SK-N-SH treated with all-trans-retinoic acid at 6 μM for 48 hours (cell line): ENCODE measurements at regions not wholly inside any gene's neighbourhood (a gene's known extent, or its start where the extent isn't known, plus 50 kb on each side); places are given as distances from the start of the nearest gene placed in this dataset.

ENCODE experiments used
- ATAC-seq: fragments of 200-7000 bp; cut with Tn5 transposase; 3 replicates; pipeline ENCODE4 v1.9.1; 2020; ENCODE audit warnings: mild to moderate bottlenecking, moderate library complexity
- ARNTL ChIP-seq: fragments of 450-650 bp; formaldehyde crosslinking; IDR thresholded peaks from 2 replicates; pipeline ENCODE4 v1.5.0; 2020; ENCODE audit warnings: low read depth, mild to moderate bottlenecking, moderate library complexity, borderline replicate concordance
- BACH2 ChIP-seq: fragments of 250-450 bp; sonication (Bioruptor Pico); IDR thresholded peaks from 2 replicates; pipeline ENCODE4 v1.9.0; 2021; ENCODE audit warnings: mild to moderate bottlenecking, borderline replicate concordance
- CSDC2 ChIP-seq: fragments of 250-450 bp; sonication (Bioruptor Pico); IDR thresholded peaks from 2 replicates; pipeline ENCODE4 v1.5.0; 2020; ENCODE audit warnings: mild to moderate bottlenecking, moderate library complexity
- ESRRG ChIP-seq: fragments of 250-450 bp; sonication (Bioruptor Pico); IDR thresholded peaks from 2 replicates; pipeline ENCODE4 v1.6.1; 2021; ENCODE audit warnings: mild to moderate bottlenecking
- GLIS3 ChIP-seq: fragments of 250-450 bp; sonication (Bioruptor Pico); IDR thresholded peaks from 2 replicates; pipeline ENCODE4 v1.5.0; 2020; ENCODE audit warnings: mild to moderate bottlenecking, moderate library complexity
- ISL1 ChIP-seq: fragments of 250-450 bp; sonication (Bioruptor Pico); IDR thresholded peaks from 2 replicates; pipeline ENCODE4 v2.1.2; 2022; ENCODE audit warnings: mild to moderate bottlenecking, moderate library complexity
- OSR1 ChIP-seq: fragments of 250-450 bp; sonication (Bioruptor Pico); IDR thresholded peaks from 2 replicates; pipeline ENCODE4 v1.8.0; 2022; ENCODE audit warnings: moderate library complexity, mild to moderate bottlenecking, inconsistent platforms
- PPARA ChIP-seq: fragments of 250-450 bp; sonication (Bioruptor Pico); IDR thresholded peaks from 2 replicates; pipeline ENCODE4 v1.5.0; 2020; ENCODE audit warnings: mild to moderate bottlenecking, borderline replicate concordance
- RARB ChIP-seq: fragments of 250-450 bp; sonication (Bioruptor Pico); IDR thresholded peaks from 2 replicates; pipeline ENCODE4 v1.8.0; 2021; ENCODE audit warnings: mild to moderate bottlenecking, moderate library complexity
- SNAI2 ChIP-seq: fragments of 250-450 bp; sonication (Bioruptor Pico); IDR thresholded peaks from 2 replicates; pipeline ENCODE4 v1.5.0; 2020; ENCODE audit warnings: mild to moderate bottlenecking, moderate library complexity
- TCF4 ChIP-seq: fragments of 250-450 bp; sonication (Bioruptor Pico); IDR thresholded peaks from 2 replicates; pipeline ENCODE4 v1.8.0; 2021; ENCODE audit warnings: mild to moderate bottlenecking, moderate library complexity, borderline replicate concordance
- ZC3H10 ChIP-seq: fragments of 250-450 bp; sonication (Bioruptor Pico); IDR thresholded peaks from 2 replicates; pipeline ENCODE4 v1.5.1; 2021; ENCODE audit warnings: mild to moderate bottlenecking, moderate library complexity
- ZFP3 ChIP-seq: fragments of 250-450 bp; sonication (Bioruptor Pico); IDR thresholded peaks from 2 replicates; pipeline ENCODE4 v1.5.0; 2020; ENCODE audit warnings: mild to moderate bottlenecking, moderate library complexity
- ZFP30 ChIP-seq: fragments of 450-650 bp; formaldehyde crosslinking; IDR thresholded peaks from 2 replicates; pipeline ENCODE4 v1.5.0; 2022; ENCODE audit warnings: mild to moderate bottlenecking, moderate library complexity
- ZNF565 ChIP-seq: fragments of 450-650 bp; formaldehyde crosslinking; conservative IDR thresholded peaks from 2 replicates; pipeline ENCODE4 v1.5.0; 2020; ENCODE audit warnings: low read depth, mild to moderate bottlenecking, moderate library complexity
- ZNF70 ChIP-seq: fragments of 450-650 bp; formaldehyde crosslinking; IDR thresholded peaks from 2 replicates; pipeline ENCODE4 v1.5.0; 2020; ENCODE audit warnings: mild to moderate bottlenecking, moderate library complexity
- ZNF8 ChIP-seq: fragments of 450-650 bp; formaldehyde crosslinking; IDR thresholded peaks from 2 replicates; pipeline ENCODE4 v1.5.0; 2020; ENCODE audit warnings: mild to moderate bottlenecking, moderate library complexity
- TF ChIP-seq, protein P1 (sequence below): fragments of 250-450 bp; sonication (Bioruptor Pico); IDR thresholded peaks from 2 replicates; pipeline ENCODE4 v1.8.0; 2020; ENCODE audit warnings: mild to moderate bottlenecking, moderate library complexity, borderline replicate concordance
- TF ChIP-seq, protein P2 (sequence below): fragments of 250-450 bp; sonication (Bioruptor Pico); IDR thresholded peaks from 2 replicates; pipeline ENCODE4 v1.5.1; 2020; ENCODE audit warnings: low read depth, mild to moderate bottlenecking, moderate library complexity
- TF ChIP-seq, protein P3 (sequence below): fragments of 250-450 bp; sonication (Bioruptor Pico); IDR thresholded peaks from 2 replicates; pipeline ENCODE4 v1.8.0; 2021; ENCODE audit warnings: low read depth, mild to moderate bottlenecking, moderate library complexity, borderline replicate concordance
- TF ChIP-seq, protein P4 (sequence below): fragments of 250-450 bp; sonication (Bioruptor Pico); IDR thresholded peaks from 2 replicates; pipeline ENCODE4 v1.5.0; 2020; ENCODE audit warnings: mild to moderate bottlenecking, moderate library complexity
- TF ChIP-seq, protein P5 (sequence below): fragments of 250-450 bp; sonication (Bioruptor Pico); IDR thresholded peaks from 2 replicates; pipeline ENCODE4 v1.5.1; 2021; ENCODE audit warnings: mild to moderate bottlenecking, moderate library complexity

DNA sequence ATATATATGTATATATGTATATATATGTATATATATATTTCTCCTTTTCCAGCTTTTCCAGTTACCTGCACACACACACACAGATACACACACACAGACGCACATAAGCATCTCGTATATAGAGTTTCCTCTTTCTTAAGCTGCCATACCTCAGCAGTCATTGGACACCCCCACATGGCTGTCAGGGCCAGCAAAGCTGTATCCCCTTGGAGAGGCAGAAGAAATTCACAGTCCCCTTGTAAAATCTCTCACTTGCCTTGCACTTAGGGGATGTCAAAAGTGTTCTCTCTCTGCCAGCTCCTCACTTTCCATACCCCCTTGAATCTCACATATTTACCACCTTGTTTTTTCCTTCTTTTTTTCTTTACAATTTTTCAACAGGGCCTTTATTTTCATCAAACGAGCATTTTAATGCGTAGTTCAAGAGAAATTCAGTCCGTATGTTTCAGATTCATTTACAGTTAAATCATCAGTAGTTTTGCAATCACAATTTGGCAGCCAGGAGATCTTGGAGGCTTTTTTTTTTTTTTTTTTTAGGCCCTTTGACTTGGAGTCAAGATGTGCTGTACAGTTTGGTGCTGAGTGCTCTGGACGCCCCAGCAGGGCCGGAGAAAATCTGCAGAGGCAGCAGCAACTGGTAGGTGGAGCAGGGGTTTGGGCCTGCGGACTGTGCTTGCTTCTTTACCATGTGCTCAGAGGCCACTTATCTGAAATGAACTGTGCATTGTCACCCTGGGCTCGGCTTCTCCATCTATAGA, 244.9 kb upstream of the KLF4 start:
- ATAC-seq, result no peak
- TF ChIP-seq ZNF70, result no peak
- TF ChIP-seq RARB (CRISPR knock-in tag), result no peak
- TF ChIP-seq ZFP30 (CRISPR knock-in tag), result no peak
- TF ChIP-seq BACH2, result no peak
- TF ChIP-seq ZNF565 (CRISPR knock-in tag), result no peak
- TF ChIP-seq ZC3H10 (CRISPR knock-in tag), result no peak
- no peak for TF ChIP-seq ZFP3
- TF ChIP-seq, protein P1, sequence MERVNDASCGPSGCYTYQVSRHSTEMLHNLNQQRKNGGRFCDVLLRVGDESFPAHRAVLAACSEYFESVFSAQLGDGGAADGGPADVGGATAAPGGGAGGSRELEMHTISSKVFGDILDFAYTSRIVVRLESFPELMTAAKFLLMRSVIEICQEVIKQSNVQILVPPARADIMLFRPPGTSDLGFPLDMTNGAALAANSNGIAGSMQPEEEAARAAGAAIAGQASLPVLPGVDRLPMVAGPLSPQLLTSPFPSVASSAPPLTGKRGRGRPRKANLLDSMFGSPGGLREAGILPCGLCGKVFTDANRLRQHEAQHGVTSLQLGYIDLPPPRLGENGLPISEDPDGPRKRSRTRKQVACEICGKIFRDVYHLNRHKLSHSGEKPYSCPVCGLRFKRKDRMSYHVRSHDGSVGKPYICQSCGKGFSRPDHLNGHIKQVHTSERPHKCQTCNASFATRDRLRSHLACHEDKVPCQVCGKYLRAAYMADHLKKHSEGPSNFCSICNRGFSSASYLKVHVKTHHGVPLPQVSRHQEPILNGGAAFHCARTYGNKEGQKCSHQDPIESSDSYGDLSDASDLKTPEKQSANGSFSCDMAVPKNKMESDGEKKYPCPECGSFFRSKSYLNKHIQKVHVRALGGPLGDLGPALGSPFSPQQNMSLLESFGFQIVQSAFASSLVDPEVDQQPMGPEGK, result no peak
- TF ChIP-seq OSR1, result no peak
- no peak for TF ChIP-seq ARNTL (CRISPR knock-in tag)

DNA sequence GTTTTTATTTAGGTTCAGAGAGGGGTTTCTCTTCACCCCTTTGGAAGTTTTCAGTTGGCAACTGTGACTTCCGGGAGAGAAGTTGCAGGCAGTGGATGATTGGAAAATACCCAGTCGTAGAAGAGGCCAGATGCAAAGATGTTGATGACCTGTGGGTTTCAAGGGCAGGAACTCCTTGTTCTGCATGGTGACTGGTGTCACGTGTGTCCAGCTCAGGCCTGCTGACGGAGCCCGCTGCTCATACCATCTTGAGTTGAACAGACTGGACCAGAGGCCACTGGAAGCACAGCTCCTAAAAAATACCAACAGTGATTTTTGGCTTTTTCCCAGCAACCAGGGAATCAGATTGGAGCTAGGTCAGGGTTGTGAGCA, 243.9 kb upstream of the KLF4 start:
- TF ChIP-seq ZFP30 (CRISPR knock-in tag) (no peak), RARB (CRISPR knock-in tag) (no peak), ZFP3 (no peak), GLIS3 (CRISPR knock-in tag) (no peak), TCF4 (CRISPR knock-in tag) (no peak), ARNTL (CRISPR knock-in tag) (no peak), ZC3H10 (CRISPR knock-in tag) (no peak), ISL1 (CRISPR knock-in tag) (no peak), SNAI2 (CRISPR knock-in tag) (no peak), CSDC2 (CRISPR knock-in tag) (no peak), BACH2 (no peak), ZNF8 (CRISPR knock-in tag) (no peak), ESRRG (CRISPR knock-in tag) (no peak), PPARA (CRISPR knock-in tag) (no peak), OSR1 (no peak)
- TF ChIP-seq, protein P2, sequence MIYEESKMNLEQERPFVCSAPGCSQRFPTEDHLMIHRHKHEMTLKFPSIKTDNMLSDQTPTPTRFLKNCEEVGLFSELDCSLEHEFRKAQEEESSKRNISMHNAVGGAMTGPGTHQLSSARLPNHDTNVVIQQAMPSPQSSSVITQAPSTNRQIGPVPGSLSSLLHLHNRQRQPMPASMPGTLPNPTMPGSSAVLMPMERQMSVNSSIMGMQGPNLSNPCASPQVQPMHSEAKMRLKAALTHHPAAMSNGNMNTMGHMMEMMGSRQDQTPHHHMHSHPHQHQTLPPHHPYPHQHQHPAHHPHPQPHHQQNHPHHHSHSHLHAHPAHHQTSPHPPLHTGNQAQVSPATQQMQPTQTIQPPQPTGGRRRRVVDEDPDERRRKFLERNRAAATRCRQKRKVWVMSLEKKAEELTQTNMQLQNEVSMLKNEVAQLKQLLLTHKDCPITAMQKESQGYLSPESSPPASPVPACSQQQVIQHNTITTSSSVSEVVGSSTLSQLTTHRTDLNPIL (CRISPR knock-in tag), result no peak
- TF ChIP-seq, protein P1, result no peak
- TF ChIP-seq, protein P3, sequence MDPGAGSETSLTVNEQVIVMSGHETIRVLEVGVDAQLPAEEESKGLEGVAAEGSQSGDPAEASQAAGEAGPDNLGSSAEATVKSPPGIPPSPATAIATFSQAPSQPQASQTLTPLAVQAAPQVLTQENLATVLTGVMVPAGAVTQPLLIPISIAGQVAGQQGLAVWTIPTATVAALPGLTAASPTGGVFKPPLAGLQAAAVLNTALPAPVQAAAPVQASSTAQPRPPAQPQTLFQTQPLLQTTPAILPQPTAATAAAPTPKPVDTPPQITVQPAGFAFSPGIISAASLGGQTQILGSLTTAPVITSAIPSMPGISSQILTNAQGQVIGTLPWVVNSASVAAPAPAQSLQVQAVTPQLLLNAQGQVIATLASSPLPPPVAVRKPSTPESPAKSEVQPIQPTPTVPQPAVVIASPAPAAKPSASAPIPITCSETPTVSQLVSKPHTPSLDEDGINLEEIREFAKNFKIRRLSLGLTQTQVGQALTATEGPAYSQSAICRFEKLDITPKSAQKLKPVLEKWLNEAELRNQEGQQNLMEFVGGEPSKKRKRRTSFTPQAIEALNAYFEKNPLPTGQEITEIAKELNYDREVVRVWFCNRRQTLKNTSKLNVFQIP (CRISPR knock-in tag), result no peak
- TF ChIP-seq, protein P4, sequence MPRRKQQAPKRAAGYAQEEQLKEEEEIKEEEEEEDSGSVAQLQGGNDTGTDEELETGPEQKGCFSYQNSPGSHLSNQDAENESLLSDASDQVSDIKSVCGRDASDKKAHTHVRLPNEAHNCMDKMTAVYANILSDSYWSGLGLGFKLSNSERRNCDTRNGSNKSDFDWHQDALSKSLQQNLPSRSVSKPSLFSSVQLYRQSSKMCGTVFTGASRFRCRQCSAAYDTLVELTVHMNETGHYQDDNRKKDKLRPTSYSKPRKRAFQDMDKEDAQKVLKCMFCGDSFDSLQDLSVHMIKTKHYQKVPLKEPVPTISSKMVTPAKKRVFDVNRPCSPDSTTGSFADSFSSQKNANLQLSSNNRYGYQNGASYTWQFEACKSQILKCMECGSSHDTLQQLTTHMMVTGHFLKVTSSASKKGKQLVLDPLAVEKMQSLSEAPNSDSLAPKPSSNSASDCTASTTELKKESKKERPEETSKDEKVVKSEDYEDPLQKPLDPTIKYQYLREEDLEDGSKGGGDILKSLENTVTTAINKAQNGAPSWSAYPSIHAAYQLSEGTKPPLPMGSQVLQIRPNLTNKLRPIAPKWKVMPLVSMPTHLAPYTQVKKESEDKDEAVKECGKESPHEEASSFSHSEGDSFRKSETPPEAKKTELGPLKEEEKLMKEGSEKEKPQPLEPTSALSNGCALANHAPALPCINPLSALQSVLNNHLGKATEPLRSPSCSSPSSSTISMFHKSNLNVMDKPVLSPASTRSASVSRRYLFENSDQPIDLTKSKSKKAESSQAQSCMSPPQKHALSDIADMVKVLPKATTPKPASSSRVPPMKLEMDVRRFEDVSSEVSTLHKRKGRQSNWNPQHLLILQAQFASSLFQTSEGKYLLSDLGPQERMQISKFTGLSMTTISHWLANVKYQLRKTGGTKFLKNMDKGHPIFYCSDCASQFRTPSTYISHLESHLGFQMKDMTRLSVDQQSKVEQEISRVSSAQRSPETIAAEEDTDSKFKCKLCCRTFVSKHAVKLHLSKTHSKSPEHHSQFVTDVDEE (CRISPR knock-in tag), result no peak
- TF ChIP-seq, protein P5, sequence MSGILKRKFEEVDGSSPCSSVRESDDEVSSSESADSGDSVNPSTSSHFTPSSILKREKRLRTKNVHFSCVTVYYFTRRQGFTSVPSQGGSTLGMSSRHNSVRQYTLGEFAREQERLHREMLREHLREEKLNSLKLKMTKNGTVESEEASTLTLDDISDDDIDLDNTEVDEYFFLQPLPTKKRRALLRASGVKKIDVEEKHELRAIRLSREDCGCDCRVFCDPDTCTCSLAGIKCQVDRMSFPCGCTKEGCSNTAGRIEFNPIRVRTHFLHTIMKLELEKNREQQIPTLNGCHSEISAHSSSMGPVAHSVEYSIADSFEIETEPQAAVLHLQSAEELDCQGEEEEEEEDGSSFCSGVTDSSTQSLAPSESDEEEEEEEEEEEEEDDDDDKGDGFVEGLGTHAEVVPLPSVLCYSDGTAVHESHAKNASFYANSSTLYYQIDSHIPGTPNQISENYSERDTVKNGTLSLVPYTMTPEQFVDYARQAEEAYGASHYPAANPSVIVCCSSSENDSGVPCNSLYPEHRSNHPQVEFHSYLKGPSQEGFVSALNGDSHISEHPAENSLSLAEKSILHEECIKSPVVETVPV (CRISPR knock-in tag), result no peak
- peak; percentile 13 for ATAC-seq
